NT2/D1 (cell line): ENCODE measurements at regions not wholly inside any gene's neighbourhood (a gene's known extent, or its start where the extent isn't known, plus 50 kb on each side); places are given as distances from the start of the nearest gene placed in this dataset.

Experiments
- SUZ12 ChIP-seq: IDR thresholded peaks from 2 replicates; pipeline ENCODE4 v1.6.1; 2011; ENCODE audit not compliant: insufficient read length, insufficient read depth; ENCODE audit errors: extremely low read depth
- YY1 ChIP-seq: IDR thresholded peaks from 2 replicates; pipeline ENCODE4 v1.6.1; 2011; ENCODE audit not compliant: insufficient read length, insufficient read depth

GRCh38 chr1:65613884-65614283 is 178.8 kb upstream of the PDE4B start:
- TF ChIP-seq SUZ12 (no peak), YY1 (no peak)
